ENCODE measurements at regions not wholly inside any gene's neighbourhood (a gene's known extent, or its start where the extent isn't known, plus 50 kb on each side); places are given as distances from the start of the nearest gene placed in this dataset.

- no peak overlapping the region for H3K4me3 ChIP-seq
- ATAC-seq (no peak), DNase-seq (no peak)
- no peaks in the 10 kb centered on the region for H3K4me1 ChIP-seq
- H3K27me3 ChIP-seq (ENCODE audit: low read depth) = no peaks in the 10 kb centered on the region
- H3K9me3 ChIP-seq = no peaks in the 10 kb centered on the region
- no peak for TF ChIP-seq CTCF (IDR thresholded peaks at IDR 0.05)
- H3K36me3 ChIP-seq = no peaks in the 10 kb centered on the region
- no peak overlapping the region for H3K27ac ChIP-seq
- intact Hi-C loops (cut with DNase I) = no loop called here
Observed at GRCh38 chr11:56849852-56850251, 101.4 kb upstream of the OR9G4 start.

GRCh38 chr11:56849250-56849649 lies 100.8 kb upstream of the OR9G4 start:
- DNase-seq (no peak), ATAC-seq (no peak)
- Histone ChIP-seq H3K36me3 (no peaks in the 10 kb centered on the region), H3K9me3 (no peaks in the 10 kb centered on the region), H3K27ac (no peak overlapping the region), H3K4me1 (no peaks in the 10 kb centered on the region), H3K4me3 (no peak overlapping the region), H3K27me3 (ENCODE audit: low read depth) (no peaks in the 10 kb centered on the region)
- intact Hi-C loops (cut with DNase I) = no loop called here
- no peak for TF ChIP-seq CTCF (IDR thresholded peaks at IDR 0.05)

- intact Hi-C loops (cut with DNase I) = no loop called here
- H3K36me3 ChIP-seq = no peaks in the 10 kb centered on the region
- no peak overlapping the region for H3K4me3 ChIP-seq
- ATAC-seq = no peak
- H3K27me3 ChIP-seq (ENCODE audit: low read depth) = no peaks in the 10 kb centered on the region
- no peak overlapping the region for H3K27ac ChIP-seq
- TF ChIP-seq CTCF (IDR thresholded peaks at IDR 0.05) = no peak
- peaks cover 5% of the 10 kb centered on the region for H3K4me1 ChIP-seq
- no peaks in the 10 kb centered on the region for H3K9me3 ChIP-seq
- no peak for DNase-seq
Observed at GRCh38 chr11:56848141-56848809, 99.8 kb upstream of the OR9G4 start.

GRCh38 chr11:56846631-56847576 lies 98.4 kb upstream of the OR9G4 start:
- Histone ChIP-seq H3K4me3 (no peak overlapping the region), H3K4me1 (peaks cover 10% of the 10 kb centered on the region), H3K27me3 (ENCODE audit: low read depth) (no peaks in the 10 kb centered on the region), H3K9me3 (no peaks in the 10 kb centered on the region), H3K27ac (no peak overlapping the region), H3K36me3 (no peaks in the 10 kb centered on the region)
- ATAC-seq (no peak), DNase-seq (no peak)
- intact Hi-C loops (cut with DNase I) = no loop called here
- TF ChIP-seq CTCF (IDR thresholded peaks at IDR 0.05) = no peak

- Histone ChIP-seq H3K4me3 (no peak overlapping the region), H3K27ac (no peak overlapping the region), H3K27me3 (ENCODE audit: low read depth) (no peaks in the 10 kb centered on the region), H3K4me1 (peaks cover 18% of the 10 kb centered on the region), H3K36me3 (no peaks in the 10 kb centered on the region), H3K9me3 (no peaks in the 10 kb centered on the region)
- no peak for TF ChIP-seq CTCF (IDR thresholded peaks at IDR 0.05)
- no peak for ATAC-seq
- intact Hi-C loops (cut with DNase I) = no loop called here
- no peak for DNase-seq
Observed at GRCh38 chr11:56845121-56845732, 96.7 kb upstream of the OR9G4 start.

Measured in lower lobe of right lung (tissue), 2 donors.